ENCODE measurements at regions not wholly inside any gene's neighbourhood (a gene's known extent, or its start where the extent isn't known, plus 50 kb on each side); places are given as distances from the start of the nearest gene placed in this dataset.

GRCh38 chr9:126222835-126223431, 103.7 kb upstream of the MVB12B start:
- ATAC-seq = no peak
- TF ChIP-seq ZFP3 (CRISPR knock-in tag; IDR thresholded peaks at IDR 0.05) (no peak), CSRNP3 (CRISPR knock-in tag; IDR thresholded peaks at IDR 0.05) (no peak), PATZ1 (CRISPR knock-in tag; IDR thresholded peaks at IDR 0.05; ENCODE audit: borderline replicate concordance) (no peak), TOX (CRISPR knock-in tag; IDR thresholded peaks at IDR 0.05; ENCODE audit: borderline replicate concordance) (no peak), SNAI2 (CRISPR knock-in tag; IDR thresholded peaks at IDR 0.05) (no peak), ZNF565 (CRISPR knock-in tag; conservative IDR thresholded peaks at IDR 0.05; ENCODE audit: low read depth) (no peak), CSDC2 (CRISPR knock-in tag; IDR thresholded peaks at IDR 0.05) (no peak)

- no peak for ATAC-seq
- TF ChIP-seq TOX (CRISPR knock-in tag; IDR thresholded peaks at IDR 0.05; ENCODE audit: borderline replicate concordance) (no peak), CSDC2 (CRISPR knock-in tag; IDR thresholded peaks at IDR 0.05) (no peak), ZNF565 (CRISPR knock-in tag; conservative IDR thresholded peaks at IDR 0.05; ENCODE audit: low read depth) (no peak), ARNTL (CRISPR knock-in tag; IDR thresholded peaks at IDR 0.05; ENCODE audit: borderline replicate concordance, low read depth) (no peak), ESRRG (CRISPR knock-in tag; IDR thresholded peaks at IDR 0.05) (no peak), BACH2 (CRISPR knock-in tag; IDR thresholded peaks at IDR 0.05; ENCODE audit: borderline replicate concordance) (no peak), SNAI2 (CRISPR knock-in tag; IDR thresholded peaks at IDR 0.05) (no peak), ZFP30 (CRISPR knock-in tag; IDR thresholded peaks at IDR 0.05) (no peak), ZNF8 (CRISPR knock-in tag; IDR thresholded peaks at IDR 0.05) (no peak), ZNF70 (CRISPR knock-in tag; IDR thresholded peaks at IDR 0.05) (no peak), CREB5 (CRISPR knock-in tag; IDR thresholded peaks at IDR 0.05; ENCODE audit: low read depth) (no peak), POU6F1 (CRISPR knock-in tag; IDR thresholded peaks at IDR 0.05; ENCODE audit: borderline replicate concordance, low read depth) (no peak), ZC3H10 (CRISPR knock-in tag; IDR thresholded peaks at IDR 0.05) (no peak), ZFP3 (CRISPR knock-in tag; IDR thresholded peaks at IDR 0.05) (no peak), GLIS3 (CRISPR knock-in tag; IDR thresholded peaks at IDR 0.05) (no peak), PPARA (CRISPR knock-in tag; IDR thresholded peaks at IDR 0.05; ENCODE audit: borderline replicate concordance) (no peak), TSHZ2 (CRISPR knock-in tag; IDR thresholded peaks at IDR 0.05) (no peak)
Measured at GRCh38 chr9:126223798-126224531, 102.7 kb upstream of the MVB12B start.
